Thyroid gland (tissue), 4 donors: ENCODE measurements at regions not wholly inside any gene's neighbourhood (a gene's known extent, or its start where the extent isn't known, plus 50 kb on each side); places are given as distances from the start of the nearest gene placed in this dataset.

ENCODE experiments used
- DNase-seq, 2 donors: peaks; one replicate each; pipeline ENCODE4 v3.0.0-alpha.2; 2019
- H3K27ac ChIP-seq, 3 donors: fragments of 200-600 bp; sonication (generic); 1 replicate in 2 of 3; 2 replicates in 1 of 3; pipeline ENCODE4 v1.5.1; 2016 to 2019; ENCODE audit warnings: mild to moderate bottlenecking in 1 of 3, moderate library complexity in 1 of 3
- H3K27me3 ChIP-seq: fragments of 200-600 bp; sonication (generic); one replicate; pipeline ENCODE4 v1.5.1; 2019
- H3K36me3 ChIP-seq, 2 donors: fragments of 200-600 bp; sonication (generic); one replicate each; pipeline ENCODE4 v1.5.1; 2016 to 2019
- H3K4me1 ChIP-seq, 2 donors: fragments of 200-600 bp; sonication (generic); one replicate each; pipeline ENCODE4 v1.5.1; 2017 to 2019
- H3K4me3 ChIP-seq, 3 donors: fragments of 200-600 bp; sonication (generic); replicated peaks in 1 of 3; 1 replicate in 2 of 3; 2 replicates in 1 of 3; pipeline ENCODE4 v1.5.1; 2016; ENCODE audit warnings: mild to moderate bottlenecking in 1 of 3
- H3K9me3 ChIP-seq: fragments of 200-600 bp; sonication (generic); one replicate; pipeline ENCODE4 v1.5.1; 2017
- POLR2A ChIP-seq, 2 donors: fragments of 450-650 bp; IDR thresholded peaks; one replicate each; pipeline ENCODE4 v1.6.1; 2017; ENCODE audit warnings: antibody characterized with exemption in 2 of 2, mild to moderate bottlenecking in 2 of 2, moderate library complexity in 1 of 2
- WGBS, 2 donors: methylation state at CpG; one replicate each; pipeline ENCODE4 v1.1.5; 2017; 5-methylcytosine and 5-hydroxymethylcytosine counted together
- intact Hi-C: fragments of 100-400 bp; cut with DNase I; formaldehyde crosslinking; loops from one replicate; pipeline ENCODE4 v1.15.1; 2023
- TF ChIP-seq, protein P1 (sequence below), 6 experiments: fragments of 200-600 bp in 3 of 6; fragments of 450-650 bp in 3 of 6; sonication (generic) in 3 of 6; IDR thresholded peaks; one replicate each; pipeline ENCODE4 v1.5.1; 2016 to 2019; ENCODE audit warnings: antibody characterized with exemption in 6 of 6, mild to moderate bottlenecking in 2 of 6, inconsistent platforms in 1 of 6, moderate library complexity in 1 of 6

- TF ChIP-seq, protein P1, sequence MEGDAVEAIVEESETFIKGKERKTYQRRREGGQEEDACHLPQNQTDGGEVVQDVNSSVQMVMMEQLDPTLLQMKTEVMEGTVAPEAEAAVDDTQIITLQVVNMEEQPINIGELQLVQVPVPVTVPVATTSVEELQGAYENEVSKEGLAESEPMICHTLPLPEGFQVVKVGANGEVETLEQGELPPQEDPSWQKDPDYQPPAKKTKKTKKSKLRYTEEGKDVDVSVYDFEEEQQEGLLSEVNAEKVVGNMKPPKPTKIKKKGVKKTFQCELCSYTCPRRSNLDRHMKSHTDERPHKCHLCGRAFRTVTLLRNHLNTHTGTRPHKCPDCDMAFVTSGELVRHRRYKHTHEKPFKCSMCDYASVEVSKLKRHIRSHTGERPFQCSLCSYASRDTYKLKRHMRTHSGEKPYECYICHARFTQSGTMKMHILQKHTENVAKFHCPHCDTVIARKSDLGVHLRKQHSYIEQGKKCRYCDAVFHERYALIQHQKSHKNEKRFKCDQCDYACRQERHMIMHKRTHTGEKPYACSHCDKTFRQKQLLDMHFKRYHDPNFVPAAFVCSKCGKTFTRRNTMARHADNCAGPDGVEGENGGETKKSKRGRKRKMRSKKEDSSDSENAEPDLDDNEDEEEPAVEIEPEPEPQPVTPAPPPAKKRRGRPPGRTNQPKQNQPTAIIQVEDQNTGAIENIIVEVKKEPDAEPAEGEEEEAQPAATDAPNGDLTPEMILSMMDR (IDR thresholded peaks at IDR 0.05): no peak
- TF ChIP-seq POLR2A (IDR thresholded peaks at IDR 0.05): no peak
- Histone ChIP-seq H3K9me3 (no peaks in the 10 kb centered on the region), H3K27ac (no peak overlapping the region), H3K36me3 (no peaks in the 10 kb centered on the region), H3K4me3 (no peak overlapping the region), H3K27me3 (no peaks in the 10 kb centered on the region), H3K4me1 (no peaks in the 10 kb centered on the region)
- intact Hi-C loops: no loop called here
- DNase-seq: no peak
- 0 to 23% methylated on average over 1 of the region's 1 CpG for WGBS, 2 donors
Measured at GRCh38 chr6:65896140-65896539, 189.1 kb upstream of the EYS start.

DNA sequence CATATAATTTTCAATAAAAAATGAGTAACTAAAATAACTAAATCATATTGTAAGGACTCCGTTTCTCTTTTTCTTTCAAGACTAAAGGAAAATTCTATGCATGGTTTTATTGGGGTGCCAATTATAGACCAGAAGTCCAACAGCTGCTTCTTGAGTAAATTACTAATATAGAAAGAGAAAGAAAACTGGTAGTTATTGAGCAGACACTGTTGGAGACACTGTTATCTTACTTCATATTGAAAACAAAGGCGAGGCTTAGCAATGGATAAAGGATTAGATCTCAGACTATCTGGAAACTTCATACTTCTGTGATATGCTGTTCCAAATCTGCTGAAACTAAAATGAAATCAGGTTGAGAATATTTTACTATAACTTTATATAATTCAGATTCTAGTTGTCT is 169.6 kb upstream of the EYS start:
- H3K27ac ChIP-seq: no peak overlapping the region
- H3K9me3 ChIP-seq: no peaks in the 10 kb centered on the region
- no peak for DNase-seq
- H3K27me3 ChIP-seq: no peaks in the 10 kb centered on the region
- WGBS, 2 donors: 90 to 93% methylated on average over 2 of the region's 2 CpGs
- H3K4me1 ChIP-seq: no peaks in the 10 kb centered on the region
- H3K4me3 ChIP-seq: no peak overlapping the region
- TF ChIP-seq, protein P1 (IDR thresholded peaks at IDR 0.05): no peak
- no peak for TF ChIP-seq POLR2A (IDR thresholded peaks at IDR 0.05)
- intact Hi-C loops: no loop called here
- no peaks in the 10 kb centered on the region for H3K36me3 ChIP-seq

GRCh38 chr6:65852369-65852852 is 145.4 kb upstream of the EYS start:
- Histone ChIP-seq H3K36me3 (no peaks in the 10 kb centered on the region), H3K4me1 (no peaks in the 10 kb centered on the region), H3K27ac (no peak overlapping the region), H3K27me3 (no peaks in the 10 kb centered on the region), H3K4me3 (no peak overlapping the region), H3K9me3 (no peaks in the 10 kb centered on the region)
- TF ChIP-seq, protein P1 (IDR thresholded peaks at IDR 0.05): no peak
- no peak for TF ChIP-seq POLR2A (IDR thresholded peaks at IDR 0.05)
- 82 to 83% methylated on average over 2 of the region's 2 CpGs for WGBS, 2 donors
- intact Hi-C loops: no loop called here
- DNase-seq: no peak

GRCh38 chr6:65830151-65830550 is 123.1 kb upstream of the EYS start:
- TF ChIP-seq, protein P1 (IDR thresholded peaks at IDR 0.05): no peak
- TF ChIP-seq POLR2A (IDR thresholded peaks at IDR 0.05): no peak
- Histone ChIP-seq H3K4me3 (no peak overlapping the region), H3K27ac (no peak overlapping the region), H3K9me3 (no peaks in the 10 kb centered on the region), H3K36me3 (no peaks in the 10 kb centered on the region), H3K27me3 (no peaks in the 10 kb centered on the region), H3K4me1 (no peaks in the 10 kb centered on the region)
- no peak for DNase-seq
- intact Hi-C loops: no loop called here

DNA sequence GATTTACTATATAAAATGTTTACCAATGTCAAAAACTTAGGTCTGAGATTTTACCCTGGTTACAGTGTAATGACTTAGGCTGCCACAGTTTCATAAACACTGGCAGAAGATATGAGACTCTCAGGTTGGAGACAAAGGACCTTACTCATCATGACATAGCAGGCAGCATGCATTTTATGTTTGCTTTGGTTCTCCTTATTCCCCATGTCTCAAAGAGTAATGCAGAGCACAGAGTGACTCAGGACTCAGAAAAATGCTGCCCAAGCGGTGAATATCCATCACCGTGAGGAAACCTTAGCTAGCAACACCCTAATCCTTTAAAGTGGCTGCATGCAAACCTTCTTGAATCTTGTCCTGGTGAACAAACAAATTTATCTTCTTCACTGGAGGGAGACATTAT is 112.1 kb upstream of the EYS start:
- Histone ChIP-seq H3K4me1 (no peaks in the 10 kb centered on the region), H3K4me3 (no peak overlapping the region), H3K27me3 (no peaks in the 10 kb centered on the region), H3K36me3 (no peaks in the 10 kb centered on the region), H3K27ac (no peak overlapping the region), H3K9me3 (peaks cover 4% of the 10 kb centered on the region)
- no peak for DNase-seq
- intact Hi-C loops: no loop called here
- WGBS, 2 donors: 72 to 74% methylated on average over 2 of the region's 2 CpGs
- TF ChIP-seq, protein P1 (IDR thresholded peaks at IDR 0.05): no peak
- no peak for TF ChIP-seq POLR2A (IDR thresholded peaks at IDR 0.05)
